ENCODE measurements at regions not wholly inside any gene's neighbourhood (a gene's known extent, or its start where the extent isn't known, plus 50 kb on each side); places are given as distances from the start of the nearest gene placed in this dataset.

DNA sequence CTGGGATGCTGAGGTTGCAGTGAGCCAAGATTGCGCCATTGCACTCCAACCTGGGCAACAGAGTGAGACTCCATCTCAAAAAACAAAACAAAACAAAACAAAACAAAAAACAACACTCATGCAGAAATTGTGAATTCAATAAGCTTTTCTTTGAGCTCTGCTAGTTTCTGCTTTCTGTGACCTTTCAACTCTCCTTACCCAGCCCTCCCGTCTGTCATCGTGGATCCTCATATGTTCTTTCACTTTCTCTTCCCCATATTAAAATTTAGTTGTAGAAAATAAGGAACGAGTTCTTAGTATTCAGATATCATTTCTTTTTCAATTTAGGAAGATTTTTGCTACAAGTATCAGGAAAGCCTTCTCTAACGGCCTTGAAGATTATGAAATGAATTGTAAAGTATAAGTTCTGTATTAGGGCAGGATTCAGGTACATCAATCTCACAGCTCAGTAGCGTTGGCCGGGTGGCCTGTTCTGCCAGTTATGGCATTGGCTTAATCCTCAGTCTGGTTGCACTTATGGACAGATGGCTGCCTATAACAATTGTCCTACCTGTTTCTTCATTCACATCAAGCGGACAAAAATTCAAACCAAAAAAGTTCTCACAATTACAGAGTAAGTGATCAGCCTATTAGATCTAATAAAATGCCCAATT, 1167.0 kb downstream of the SORCS3 start:
- TF ChIP-seq, protein P1, sequence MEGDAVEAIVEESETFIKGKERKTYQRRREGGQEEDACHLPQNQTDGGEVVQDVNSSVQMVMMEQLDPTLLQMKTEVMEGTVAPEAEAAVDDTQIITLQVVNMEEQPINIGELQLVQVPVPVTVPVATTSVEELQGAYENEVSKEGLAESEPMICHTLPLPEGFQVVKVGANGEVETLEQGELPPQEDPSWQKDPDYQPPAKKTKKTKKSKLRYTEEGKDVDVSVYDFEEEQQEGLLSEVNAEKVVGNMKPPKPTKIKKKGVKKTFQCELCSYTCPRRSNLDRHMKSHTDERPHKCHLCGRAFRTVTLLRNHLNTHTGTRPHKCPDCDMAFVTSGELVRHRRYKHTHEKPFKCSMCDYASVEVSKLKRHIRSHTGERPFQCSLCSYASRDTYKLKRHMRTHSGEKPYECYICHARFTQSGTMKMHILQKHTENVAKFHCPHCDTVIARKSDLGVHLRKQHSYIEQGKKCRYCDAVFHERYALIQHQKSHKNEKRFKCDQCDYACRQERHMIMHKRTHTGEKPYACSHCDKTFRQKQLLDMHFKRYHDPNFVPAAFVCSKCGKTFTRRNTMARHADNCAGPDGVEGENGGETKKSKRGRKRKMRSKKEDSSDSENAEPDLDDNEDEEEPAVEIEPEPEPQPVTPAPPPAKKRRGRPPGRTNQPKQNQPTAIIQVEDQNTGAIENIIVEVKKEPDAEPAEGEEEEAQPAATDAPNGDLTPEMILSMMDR (IDR thresholded peaks at IDR 0.05; ENCODE audit: low read length) = no peak
- no peak for TF ChIP-seq EZH2phosphoT487 (IDR thresholded peaks at IDR 0.05; ENCODE audit: low read length)
- no peak for TF ChIP-seq EZH2 (optimal IDR thresholded peaks at IDR 0.05; ENCODE audit: low read depth, low read length)

All from MM.1S (cell line).